GM18505 (cell line): ENCODE measurements at regions not wholly inside any gene's neighbourhood (a gene's known extent, or its start where the extent isn't known, plus 50 kb on each side); places are given as distances from the start of the nearest gene placed in this dataset.

Source experiments
- ATAC-seq: cut with Tn5 transposase; IDR thresholded peaks from one replicate; pipeline ENCODE4 v1.9.1; 2021; ENCODE audit not compliant: unreplicated experiment
- POLR2A ChIP-seq: IDR thresholded peaks from 4 replicates; pipeline ENCODE4 v1.6.1; 2011; ENCODE audit warnings: borderline replicate concordance; ENCODE audit not compliant: insufficient read depth, insufficient read length; ENCODE audit errors: extremely low read depth

- no peak for TF ChIP-seq POLR2A
- no peak for ATAC-seq
These were observed 119.2 kb upstream of the ALDH1A3 start for GRCh38 chr15:100760357-100760903.

- no peak for ATAC-seq
- TF ChIP-seq POLR2A = no peak
These were observed 118.2 kb upstream of the ALDH1A3 start for GRCh38 chr15:100761290-100761935.

- ATAC-seq = no peak
- no peak for TF ChIP-seq POLR2A
These were observed 117.3 kb upstream of the ALDH1A3 start for GRCh38 chr15:100762289-100762688.

GRCh38 chr15:100762913-100763834 is 116.5 kb upstream of the ALDH1A3 start:
- no peak for TF ChIP-seq POLR2A
- ATAC-seq = no peak

- no peak for ATAC-seq
- no peak for TF ChIP-seq POLR2A
These were observed 115.5 kb upstream of the ALDH1A3 start for GRCh38 chr15:100763835-100764750.

GRCh38 chr15:100764778-100765466 is 114.7 kb upstream of the ALDH1A3 start:
- no peak for ATAC-seq
- TF ChIP-seq POLR2A = no peak

- no peak for ATAC-seq
- no peak for TF ChIP-seq POLR2A
These were observed 114.0 kb upstream of the ALDH1A3 start for GRCh38 chr15:100765467-100766241.

GRCh38 chr15:100766243-100767000 is 113.2 kb upstream of the ALDH1A3 start:
- ATAC-seq = no peak
- no peak for TF ChIP-seq POLR2A

- no peak for ATAC-seq
- no peak for TF ChIP-seq POLR2A
These were observed 112.4 kb upstream of the ALDH1A3 start for GRCh38 chr15:100767001-100767825.

GRCh38 chr15:100768501-100768931 is 111.1 kb upstream of the ALDH1A3 start:
- ATAC-seq = no peak
- no peak for TF ChIP-seq POLR2A

GRCh38 chr15:100769043-100769974 is 110.3 kb upstream of the ALDH1A3 start:
- no peak for TF ChIP-seq POLR2A
- no peak for ATAC-seq
